ENCODE measurements at regions not wholly inside any gene's neighbourhood (a gene's known extent, or its start where the extent isn't known, plus 50 kb on each side); places are given as distances from the start of the nearest gene placed in this dataset.

DNA sequence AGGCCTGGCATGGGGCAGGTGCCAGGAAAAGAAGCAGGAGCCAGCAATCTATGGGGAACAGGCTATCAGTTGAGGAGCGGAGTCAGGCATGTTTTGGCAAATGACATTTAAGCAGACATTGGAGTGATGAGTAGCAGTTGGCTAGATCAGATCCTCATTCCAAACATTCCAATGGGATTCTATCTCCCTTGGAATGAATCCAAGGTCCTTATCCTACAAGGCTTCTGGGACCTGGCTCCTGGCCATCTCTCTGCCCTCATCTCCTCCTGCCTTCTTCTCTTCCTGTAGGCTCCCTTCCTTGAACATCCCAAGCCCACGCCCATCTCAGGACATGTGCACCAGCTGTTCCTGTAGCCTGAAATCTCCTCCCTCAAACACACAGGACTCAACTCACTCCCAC is 1074.5 kb downstream of the TBC1D22A start:
- H3K36me3 ChIP-seq (ENCODE audit: control insufficient read depth in 1 of 2, insufficient read depth in 2 of 2, low read length in 2 of 2) = no peaks in the 10 kb centered on the region
- peaks cover 5% of the 10 kb centered on the region for H3K27me3 ChIP-seq (ENCODE audit: low read depth, low read length)
- no peak overlapping the region for H3K27ac ChIP-seq (ENCODE audit: low read length)

DNA sequence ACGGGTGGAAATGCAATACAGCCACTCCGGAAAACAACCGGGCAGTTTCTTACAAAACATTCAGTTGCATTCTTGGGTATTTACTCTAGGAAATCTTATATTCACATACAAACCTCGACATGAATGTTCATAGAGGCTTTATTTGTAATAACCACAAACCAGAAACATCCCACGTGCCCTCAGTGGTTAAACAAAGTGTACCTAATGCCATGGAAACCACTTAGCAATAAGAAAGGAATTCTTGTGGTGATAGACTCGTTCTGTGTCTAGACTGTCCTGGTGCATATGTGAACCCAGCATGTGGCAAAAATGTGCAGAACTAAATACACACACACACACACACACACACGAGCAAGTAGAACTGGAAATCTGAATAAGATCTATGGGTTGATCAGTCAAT is 1073.3 kb downstream of the TBC1D22A start:
- no peaks in the 10 kb centered on the region for H3K36me3 ChIP-seq (ENCODE audit: control insufficient read depth in 1 of 2, insufficient read depth in 2 of 2, low read length in 2 of 2)
- H3K9me3 ChIP-seq (ENCODE audit: control insufficient read depth in 1 of 2, low read length in 2 of 2) = no peaks in the 10 kb centered on the region
- no peaks in the 10 kb centered on the region for H3K27me3 ChIP-seq (ENCODE audit: low read depth, low read length)
- H3K4me3 ChIP-seq (ENCODE audit: low read depth in 1 of 2, low read length in 2 of 2) = no peak overlapping the region
- H3K4me1 ChIP-seq (ENCODE audit: control insufficient read depth in 1 of 2, insufficient read depth in 2 of 2, low read length in 2 of 2) = no peaks in the 10 kb centered on the region
- no peak overlapping the region for H3K27ac ChIP-seq (ENCODE audit: low read length)

More for the DNA sequence above, 1074.5 kb downstream of the TBC1D22A start:
- Histone ChIP-seq H3K9me3 (ENCODE audit: control insufficient read depth in 1 of 2, low read length in 2 of 2) (no peaks in the 10 kb centered on the region), H3K4me3 (ENCODE audit: low read depth in 1 of 2, low read length in 2 of 2) (no peak overlapping the region), H3K4me1 (ENCODE audit: control insufficient read depth in 1 of 2, insufficient read depth in 2 of 2, low read length in 2 of 2) (no peaks in the 10 kb centered on the region)

- H3K36me3 ChIP-seq (ENCODE audit: control insufficient read depth in 1 of 2, insufficient read depth in 2 of 2, low read length in 2 of 2) = no peaks in the 10 kb centered on the region
- H3K27ac ChIP-seq (ENCODE audit: low read length) = no peak overlapping the region
- no peaks in the 10 kb centered on the region for H3K4me1 ChIP-seq (ENCODE audit: control insufficient read depth in 1 of 2, insufficient read depth in 2 of 2, low read length in 2 of 2)
- no peaks in the 10 kb centered on the region for H3K27me3 ChIP-seq (ENCODE audit: low read depth, low read length)
- H3K9me3 ChIP-seq (ENCODE audit: control insufficient read depth in 1 of 2, low read length in 2 of 2) = no peaks in the 10 kb centered on the region
- no peak overlapping the region for H3K4me3 ChIP-seq (ENCODE audit: low read depth in 1 of 2, low read length in 2 of 2)
These were observed 1063.6 kb downstream of the TBC1D22A start for GRCh38 chr22:47826016-47826415.

DNA sequence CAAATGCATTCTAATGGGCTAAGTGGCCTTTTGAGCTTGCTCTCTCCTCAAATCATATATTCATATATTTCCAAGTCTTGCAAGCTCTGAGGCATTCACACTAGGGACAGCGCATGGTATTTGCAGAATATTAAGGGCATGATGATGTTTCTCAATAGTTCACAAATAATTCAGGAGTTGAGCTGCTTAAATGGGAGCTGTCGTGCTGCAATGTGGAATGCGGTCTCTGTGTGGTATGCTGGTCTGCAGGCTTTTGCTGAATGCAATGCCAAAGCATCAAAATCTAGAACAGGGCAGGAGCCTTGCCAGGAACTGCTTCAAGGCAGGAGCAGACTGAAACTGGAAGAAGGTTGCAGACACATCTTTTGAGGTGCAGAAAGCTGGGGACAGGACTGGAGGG is 1060.0 kb downstream of the TBC1D22A start:
- H3K27me3 ChIP-seq (ENCODE audit: low read depth, low read length) = no peaks in the 10 kb centered on the region
- no peak overlapping the region for H3K4me3 ChIP-seq (ENCODE audit: low read depth in 1 of 2, low read length in 2 of 2)
- H3K36me3 ChIP-seq (ENCODE audit: control insufficient read depth in 1 of 2, insufficient read depth in 2 of 2, low read length in 2 of 2) = no peaks in the 10 kb centered on the region
- H3K4me1 ChIP-seq (ENCODE audit: control insufficient read depth in 1 of 2, insufficient read depth in 2 of 2, low read length in 2 of 2) = no peaks in the 10 kb centered on the region
- peaks cover 0 to 3% of the 10 kb centered on the region in 2 donors for H3K9me3 ChIP-seq (ENCODE audit: control insufficient read depth in 1 of 2, low read length in 2 of 2)
- no peak overlapping the region for H3K27ac ChIP-seq (ENCODE audit: low read length)

DNA sequence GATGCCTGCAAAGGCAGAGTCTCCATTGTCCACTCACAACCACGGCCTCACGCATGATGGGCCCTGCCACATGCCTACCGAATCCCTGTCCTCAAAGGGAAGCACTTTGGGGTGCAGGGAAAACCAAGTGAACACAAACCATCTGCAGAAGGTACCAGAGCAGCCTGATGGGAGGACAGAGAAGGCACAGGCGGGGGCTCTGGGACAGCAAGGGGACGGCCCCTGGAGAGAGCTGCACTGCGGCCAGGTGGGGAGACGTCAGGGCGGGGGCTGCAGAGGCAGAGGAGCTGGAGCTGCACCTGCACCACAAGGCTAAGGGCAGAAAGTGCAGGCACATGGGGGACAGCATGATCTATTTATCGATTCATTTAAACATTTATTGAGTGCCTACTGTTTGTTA is 1056.0 kb downstream of the TBC1D22A start:
- Histone ChIP-seq H3K9me3 (ENCODE audit: control insufficient read depth in 1 of 2, low read length in 2 of 2) (peaks cover 0 to 6% of the 10 kb centered on the region in 2 donors), H3K4me3 (ENCODE audit: low read depth in 1 of 2, low read length in 2 of 2) (no peak overlapping the region), H3K36me3 (ENCODE audit: control insufficient read depth in 1 of 2, insufficient read depth in 2 of 2, low read length in 2 of 2) (no peaks in the 10 kb centered on the region), H3K4me1 (ENCODE audit: control insufficient read depth in 1 of 2, insufficient read depth in 2 of 2, low read length in 2 of 2) (no peaks in the 10 kb centered on the region), H3K27me3 (ENCODE audit: low read depth, low read length) (no peaks in the 10 kb centered on the region), H3K27ac (ENCODE audit: low read length) (no peak overlapping the region)

DNA sequence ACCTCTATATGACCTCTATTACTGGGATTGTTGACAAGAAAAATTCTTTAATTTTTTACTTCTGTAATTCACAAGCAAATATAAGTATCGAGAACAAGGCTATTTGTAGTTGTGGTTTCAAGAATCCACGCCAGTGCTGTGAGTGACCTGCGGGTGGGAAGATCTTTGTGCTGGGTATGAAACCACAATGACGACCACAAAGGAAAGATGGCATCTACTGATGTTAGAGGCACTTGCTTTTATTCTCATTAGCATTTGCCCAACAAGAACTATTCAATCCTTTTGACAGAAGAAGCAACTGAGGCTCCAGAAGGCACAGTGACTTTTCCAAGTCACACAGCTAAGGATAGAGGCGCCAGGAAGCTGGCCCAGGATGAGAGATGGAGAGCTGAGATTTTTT is 1054.9 kb downstream of the TBC1D22A start:
- H3K36me3 ChIP-seq (ENCODE audit: control insufficient read depth in 1 of 2, insufficient read depth in 2 of 2, low read length in 2 of 2) = no peaks in the 10 kb centered on the region
- no peaks in the 10 kb centered on the region for H3K27me3 ChIP-seq (ENCODE audit: low read depth, low read length)
- no peak overlapping the region for H3K4me3 ChIP-seq (ENCODE audit: low read depth in 1 of 2, low read length in 2 of 2)
- peaks cover 0 to 6% of the 10 kb centered on the region in 2 donors for H3K9me3 ChIP-seq (ENCODE audit: control insufficient read depth in 1 of 2, low read length in 2 of 2)
- H3K4me1 ChIP-seq (ENCODE audit: control insufficient read depth in 1 of 2, insufficient read depth in 2 of 2, low read length in 2 of 2) = no peaks in the 10 kb centered on the region
- H3K27ac ChIP-seq (ENCODE audit: low read length) = no peak overlapping the region

GRCh38 chr22:47816863-47817210 is 1054.4 kb downstream of the TBC1D22A start:
- Histone ChIP-seq H3K27me3 (ENCODE audit: low read depth, low read length) (no peaks in the 10 kb centered on the region), H3K9me3 (ENCODE audit: control insufficient read depth in 1 of 2, low read length in 2 of 2) (peaks cover 0 to 6% of the 10 kb centered on the region in 2 donors), H3K4me1 (ENCODE audit: control insufficient read depth in 1 of 2, insufficient read depth in 2 of 2, low read length in 2 of 2) (no peaks in the 10 kb centered on the region), H3K27ac (ENCODE audit: low read length) (no peak overlapping the region), H3K4me3 (ENCODE audit: low read depth in 1 of 2, low read length in 2 of 2) (no peak overlapping the region), H3K36me3 (ENCODE audit: control insufficient read depth in 1 of 2, insufficient read depth in 2 of 2, low read length in 2 of 2) (no peaks in the 10 kb centered on the region)

- Histone ChIP-seq H3K4me3 (ENCODE audit: low read depth in 1 of 2, low read length in 2 of 2) (no peak overlapping the region), H3K27me3 (ENCODE audit: low read depth, low read length) (no peaks in the 10 kb centered on the region), H3K36me3 (ENCODE audit: control insufficient read depth in 1 of 2, insufficient read depth in 2 of 2, low read length in 2 of 2) (no peaks in the 10 kb centered on the region), H3K4me1 (ENCODE audit: control insufficient read depth in 1 of 2, insufficient read depth in 2 of 2, low read length in 2 of 2) (no peaks in the 10 kb centered on the region), H3K27ac (ENCODE audit: low read length) (no peak overlapping the region), H3K9me3 (ENCODE audit: control insufficient read depth in 1 of 2, low read length in 2 of 2) (peaks cover 0 to 6% of the 10 kb centered on the region in 2 donors)
These were observed 1053.8 kb downstream of the TBC1D22A start for GRCh38 chr22:47816121-47816862.

- Histone ChIP-seq H3K4me1 (ENCODE audit: control insufficient read depth in 1 of 2, insufficient read depth in 2 of 2, low read length in 2 of 2) (no peaks in the 10 kb centered on the region), H3K4me3 (ENCODE audit: low read depth in 1 of 2, low read length in 2 of 2) (no peak overlapping the region), H3K9me3 (ENCODE audit: control insufficient read depth in 1 of 2, low read length in 2 of 2) (peaks cover 0 to 6% of the 10 kb centered on the region in 2 donors), H3K27me3 (ENCODE audit: low read depth, low read length) (no peaks in the 10 kb centered on the region), H3K27ac (ENCODE audit: low read length) (no peak overlapping the region), H3K36me3 (ENCODE audit: control insufficient read depth in 1 of 2, insufficient read depth in 2 of 2, low read length in 2 of 2) (no peaks in the 10 kb centered on the region)
These were observed 1052.0 kb downstream of the TBC1D22A start for GRCh38 chr22:47814474-47814873.

- no peaks in the 10 kb centered on the region for H3K27me3 ChIP-seq (ENCODE audit: low read depth, low read length)
- no peak overlapping the region for H3K4me3 ChIP-seq (ENCODE audit: low read depth in 1 of 2, low read length in 2 of 2)
- no peak overlapping the region for H3K27ac ChIP-seq (ENCODE audit: low read length)
- no peaks in the 10 kb centered on the region for H3K4me1 ChIP-seq (ENCODE audit: control insufficient read depth in 1 of 2, insufficient read depth in 2 of 2, low read length in 2 of 2)
- H3K36me3 ChIP-seq (ENCODE audit: control insufficient read depth in 1 of 2, insufficient read depth in 2 of 2, low read length in 2 of 2) = no peaks in the 10 kb centered on the region
- H3K9me3 ChIP-seq (ENCODE audit: control insufficient read depth in 1 of 2, low read length in 2 of 2) = peaks cover 0 to 6% of the 10 kb centered on the region in 2 donors
These were observed 1051.2 kb downstream of the TBC1D22A start for GRCh38 chr22:47813661-47814060.

GRCh38 chr22:47811971-47812370 is 1049.5 kb downstream of the TBC1D22A start:
- H3K9me3 ChIP-seq (ENCODE audit: control insufficient read depth in 1 of 2, low read length in 2 of 2) = no peaks in the 10 kb centered on the region
- no peak overlapping the region for H3K4me3 ChIP-seq (ENCODE audit: low read depth in 1 of 2, low read length in 2 of 2)
- no peaks in the 10 kb centered on the region for H3K27me3 ChIP-seq (ENCODE audit: low read depth, low read length)
- no peaks in the 10 kb centered on the region for H3K36me3 ChIP-seq (ENCODE audit: control insufficient read depth in 1 of 2, insufficient read depth in 2 of 2, low read length in 2 of 2)
- no peak overlapping the region for H3K27ac ChIP-seq (ENCODE audit: low read length)
- no peaks in the 10 kb centered on the region for H3K4me1 ChIP-seq (ENCODE audit: control insufficient read depth in 1 of 2, insufficient read depth in 2 of 2, low read length in 2 of 2)

Data from muscle layer of duodenum (tissue), 2 donors.